ENCODE measurements at regions not wholly inside any gene's neighbourhood (a gene's known extent, or its start where the extent isn't known, plus 50 kb on each side); places are given as distances from the start of the nearest gene placed in this dataset.

- H3K36me3 ChIP-seq = no peaks in the 10 kb centered on the region
- no peak for DNase-seq
- intact Hi-C loops (cut with DNase I) = no loop called here
- no peak for ATAC-seq
- no peaks in the 10 kb centered on the region for H3K4me1 ChIP-seq
- no peak overlapping the region for H3K27ac ChIP-seq
- no peak overlapping the region for H3K4me3 ChIP-seq
- H3K27me3 ChIP-seq = no peaks in the 10 kb centered on the region
- TF ChIP-seq CTCF (IDR thresholded peaks at IDR 0.05) = no peak
- H3K9me3 ChIP-seq = no peaks in the 10 kb centered on the region
These were observed 204.0 kb upstream of the B3GAT1 start for GRCh38 chr11:134616038-134616437.

GRCh38 chr11:134615041-134615615 is 203.1 kb upstream of the B3GAT1 start:
- H3K4me3 ChIP-seq = no peak overlapping the region
- DNase-seq (no peak), ATAC-seq (no peak)
- H3K4me1 ChIP-seq = no peaks in the 10 kb centered on the region
- H3K27ac ChIP-seq = no peak overlapping the region
- H3K27me3 ChIP-seq = peaks cover 0 to 5% of the 10 kb centered on the region in 2 donors
- intact Hi-C loops (cut with DNase I) = no loop called here
- no peaks in the 10 kb centered on the region for H3K36me3 ChIP-seq
- TF ChIP-seq CTCF (IDR thresholded peaks at IDR 0.05) = no peak
- no peaks in the 10 kb centered on the region for H3K9me3 ChIP-seq

GRCh38 chr11:134614141-134614540 is 202.1 kb upstream of the B3GAT1 start:
- Histone ChIP-seq H3K36me3 (no peaks in the 10 kb centered on the region), H3K4me1 (no peaks in the 10 kb centered on the region), H3K27me3 (peaks cover 0 to 7% of the 10 kb centered on the region in 2 donors), H3K4me3 (no peak overlapping the region), H3K9me3 (no peaks in the 10 kb centered on the region), H3K27ac (no peak overlapping the region)
- no peak for TF ChIP-seq CTCF (IDR thresholded peaks at IDR 0.05)
- ATAC-seq (no peak), DNase-seq (no peak)
- intact Hi-C loops (cut with DNase I) = no loop called here

- no peak overlapping the region for H3K27ac ChIP-seq
- H3K4me1 ChIP-seq = no peaks in the 10 kb centered on the region
- H3K36me3 ChIP-seq = no peaks in the 10 kb centered on the region
- no peak overlapping the region for H3K4me3 ChIP-seq
- no peaks in the 10 kb centered on the region for H3K9me3 ChIP-seq
- no peak for TF ChIP-seq CTCF (IDR thresholded peaks at IDR 0.05)
- intact Hi-C loops (cut with DNase I) = no loop called here
- H3K27me3 ChIP-seq = peaks cover 0 to 12% of the 10 kb centered on the region in 2 donors
- no peak for DNase-seq
- ATAC-seq = no peak
These were observed 201.6 kb upstream of the B3GAT1 start for GRCh38 chr11:134613646-134614045.

- intact Hi-C loops (cut with DNase I) = no loop called here
- DNase-seq = no peak
- Histone ChIP-seq H3K27ac (no peak overlapping the region), H3K9me3 (no peaks in the 10 kb centered on the region), H3K4me1 (no peaks in the 10 kb centered on the region), H3K4me3 (no peak overlapping the region), H3K27me3 (peaks cover 0 to 16% of the 10 kb centered on the region in 2 donors), H3K36me3 (no peaks in the 10 kb centered on the region)
- ATAC-seq = no peak
- TF ChIP-seq CTCF (IDR thresholded peaks at IDR 0.05) = no peak
These were observed 200.3 kb upstream of the B3GAT1 start for GRCh38 chr11:134612140-134613030.

All from left lung (tissue), 4 donors.